Hematopoietic multipotent progenitor cell treated with erythropoietin and hydrocortisone succinate and interleukin-3 and kit ligand, for 4 days (in vitro differentiated cells): ENCODE measurements at regions not wholly inside any gene's neighbourhood (a gene's known extent, or its start where the extent isn't known, plus 50 kb on each side); places are given as distances from the start of the nearest gene placed in this dataset.

Source experiments
- DNase-seq: peaks from one replicate; pipeline ENCODE4 v3.0.0-alpha.2; 2015

- no peak for DNase-seq
Observed at GRCh38 chr16:11478431-11479119, 108.1 kb downstream of the LITAF start.

- no peak for DNase-seq
Observed at GRCh38 chr16:11479916-11480315, 106.8 kb downstream of the LITAF start.

GRCh38 chr16:11480634-11481033 is 106.1 kb downstream of the LITAF start:
- DNase-seq = no peak

GRCh38 chr16:11481987-11482386 is 104.7 kb downstream of the LITAF start:
- no peak for DNase-seq

- no peak for DNase-seq
Observed at GRCh38 chr16:11482946-11483748, 103.6 kb downstream of the LITAF start.

GRCh38 chr16:11484691-11485258 is 101.9 kb downstream of the LITAF start:
- no peak for DNase-seq

- no peak for DNase-seq
Observed at GRCh38 chr16:11485676-11486075, 101.0 kb downstream of the LITAF start.

GRCh38 chr16:11487289-11487688 is 99.4 kb downstream of the LITAF start:
- DNase-seq = no peak

GRCh38 chr16:11488304-11488703 is 98.4 kb downstream of the LITAF start:
- no peak for DNase-seq

GRCh38 chr16:11491524-11491923 is 95.2 kb downstream of the LITAF start:
- no peak for DNase-seq

- DNase-seq = no peak
Observed at GRCh38 chr16:11492808-11493530, 93.8 kb downstream of the LITAF start.

- no peak for DNase-seq
Observed at GRCh38 chr16:11493531-11493929, 93.2 kb downstream of the LITAF start.

GRCh38 chr16:11494029-11494428 is 92.7 kb downstream of the LITAF start:
- no peak for DNase-seq

GRCh38 chr16:11494433-11494832 is 92.3 kb downstream of the LITAF start:
- no peak for DNase-seq

GRCh38 chr16:11495066-11495407 is 91.7 kb downstream of the LITAF start:
- no peak for DNase-seq
